LNCAP (cell line): ENCODE measurements at regions not wholly inside any gene's neighbourhood (a gene's known extent, or its start where the extent isn't known, plus 50 kb on each side); places are given as distances from the start of the nearest gene placed in this dataset.

Experiments used
- CTCF ChIP-seq: fragments of 450-650 bp; IDR thresholded peaks from 2 replicates; pipeline ENCODE4 v1.5.1; 2017; ENCODE audit warnings: mild to moderate bottlenecking

GRCh38 chr4:18937080-18937479 is 915.5 kb upstream of the LCORL start:
- TF ChIP-seq CTCF = no peak

GRCh38 chr4:18935659-18936345 is 914.2 kb upstream of the LCORL start:
- TF ChIP-seq CTCF = no peak

- TF ChIP-seq CTCF = no peak
These were observed 912.6 kb upstream of the LCORL start for GRCh38 chr4:18934197-18934596.

- no peak for TF ChIP-seq CTCF
These were observed 911.3 kb upstream of the LCORL start for GRCh38 chr4:18932730-18933339.

GRCh38 chr4:18931643-18932377 is 910.3 kb upstream of the LCORL start:
- no peak for TF ChIP-seq CTCF

GRCh38 chr4:18930487-18930886 is 908.9 kb upstream of the LCORL start:
- no peak for TF ChIP-seq CTCF

- TF ChIP-seq CTCF = no peak
These were observed 902.1 kb upstream of the LCORL start for GRCh38 chr4:18923496-18924161.
